Neuronal stem cell (in vitro differentiated cells): ENCODE measurements at regions not wholly inside any gene's neighbourhood (a gene's known extent, or its start where the extent isn't known, plus 50 kb on each side); places are given as distances from the start of the nearest gene placed in this dataset.

Experiments used
- DNase-seq: peaks from one replicate; pipeline ENCODE4 v3.0.0-alpha.2; 2013; ENCODE audit warnings: low spot score
- H2AFZ ChIP-seq: one replicate; pipeline ENCODE4 v1.6.1; 2013; ENCODE audit warnings: mild to moderate bottlenecking, low read length, inconsistent platforms
- H2AK5ac ChIP-seq: 2 replicates; pipeline ENCODE4 v1.6.1; 2013; ENCODE audit warnings: low read depth, mild to moderate bottlenecking, inconsistent platforms, low read length, moderate library complexity, mixed read lengths
- H2BK120ac ChIP-seq: 2 replicates; pipeline ENCODE4 v1.6.1; 2013; ENCODE audit warnings: low read depth, mild to moderate bottlenecking, inconsistent platforms, low read length, moderate library complexity, mixed read lengths
- H2BK12ac ChIP-seq: one replicate; pipeline ENCODE4 v1.6.1; 2013; ENCODE audit warnings: low read length, inconsistent platforms
- H2BK15ac ChIP-seq: 2 replicates; pipeline ENCODE4 v1.6.1; 2013; ENCODE audit warnings: mild to moderate bottlenecking, low read length, inconsistent platforms, mixed read lengths
- H2BK5ac ChIP-seq: one replicate; pipeline ENCODE4 v1.6.1; 2013; ENCODE audit warnings: inconsistent platforms, mild to moderate bottlenecking, low read length, moderate library complexity
- H3K14ac ChIP-seq: one replicate; pipeline ENCODE4 v1.6.1; 2013; ENCODE audit warnings: low read length, inconsistent platforms
- H3K18ac ChIP-seq: 2 replicates; pipeline ENCODE4 v1.6.1; 2013; ENCODE audit warnings: low read length, inconsistent platforms
- H3K23ac ChIP-seq: 2 replicates; pipeline ENCODE4 v1.6.1; 2013; ENCODE audit warnings: low read depth, mild to moderate bottlenecking, mixed read lengths, low read length, inconsistent platforms; ENCODE audit not compliant: poor library complexity
- H3K27ac ChIP-seq: replicated peaks from 3 replicates; pipeline ENCODE4 v1.5.1; 2013; ENCODE audit warnings: low read length, inconsistent platforms
- H3K27me3 ChIP-seq, 3 experiments: 2 replicates each; pipeline ENCODE4 v1.6.1; 2013; ENCODE audit warnings: low read length in 3 of 3, mild to moderate bottlenecking in 2 of 3, inconsistent platforms in 1 of 3, low read depth in 1 of 3, mixed read lengths in 1 of 3, moderate library complexity in 1 of 3; ENCODE audit not compliant: control insufficient read depth in 3 of 3, insufficient read depth in 3 of 3
- H3K36me3 ChIP-seq, 2 donors: replicated peaks in 1 of 2; 2 replicates each; pipeline ENCODE4 v1.6.1; 2013; ENCODE audit warnings: low read length in 2 of 2; ENCODE audit not compliant: control insufficient read depth in 2 of 2, insufficient read depth in 2 of 2
- H3K4ac ChIP-seq: 2 replicates; pipeline ENCODE4 v1.6.1; 2013; ENCODE audit warnings: inconsistent platforms, mild to moderate bottlenecking, low read length, moderate library complexity
- H3K4me1 ChIP-seq, 2 donors: 1 replicate in 1 of 2; 2 replicates in 1 of 2; pipeline ENCODE4 v1.6.1; 2013; ENCODE audit warnings: low read length in 2 of 2, low read depth in 1 of 2; ENCODE audit not compliant: control insufficient read depth in 2 of 2, insufficient read depth in 1 of 2
- H3K4me2 ChIP-seq: one replicate; pipeline ENCODE4 v1.6.1; 2013; ENCODE audit warnings: mild to moderate bottlenecking, low read length, inconsistent platforms; ENCODE audit not compliant: insufficient read depth, poor library complexity, severe bottlenecking
- H3K4me3 ChIP-seq, 2 donors: 2 replicates each; pipeline ENCODE4 v1.5.1; 2013; ENCODE audit warnings: low read length in 2 of 2, mild to moderate bottlenecking in 2 of 2, inconsistent platforms in 1 of 2, moderate library complexity in 1 of 2
- H3K79me1 ChIP-seq: one replicate; pipeline ENCODE4 v1.6.1; 2013; ENCODE audit warnings: low read depth, mild to moderate bottlenecking, inconsistent platforms, low read length, moderate library complexity
- H3K9ac ChIP-seq: one replicate; pipeline ENCODE4 v1.6.1; 2013; ENCODE audit warnings: mild to moderate bottlenecking, low read depth, low read length, inconsistent platforms; ENCODE audit not compliant: poor library complexity
- H3K9me3 ChIP-seq, 2 donors: replicated peaks in 1 of 2; 2 replicates each; pipeline versions ENCODE3 to v1.6.1; 2013; ENCODE audit warnings: low read length in 2 of 2, mild to moderate bottlenecking in 2 of 2, inconsistent platforms in 1 of 2, low read depth in 1 of 2, mixed read lengths in 1 of 2, moderate library complexity in 1 of 2; ENCODE audit not compliant: control insufficient read depth in 2 of 2, insufficient read depth in 1 of 2
- H4K8ac ChIP-seq: one replicate; pipeline ENCODE4 v1.6.1; 2013; ENCODE audit warnings: low read depth, mild to moderate bottlenecking, inconsistent platforms, low read length, moderate library complexity
- H4K91ac ChIP-seq: one replicate; pipeline ENCODE4 v1.6.1; 2013; ENCODE audit warnings: low read length, low read depth, mild to moderate bottlenecking, inconsistent platforms; ENCODE audit not compliant: poor library complexity
- WGBS, 2 donors: extraction: QIAGEN DNeasy Blood & Tissue Kit; methylation state at CpG; one replicate each; pipeline ENCODE4 v1.1.7; 2013; ENCODE audit warnings: missing lambda C conversion rate in 2 of 2, mixed read lengths in 1 of 2; ENCODE audit not compliant: insufficient read length in 2 of 2, insufficient replicate concordance in 1 of 2; ENCODE audit errors: extremely low coverage in 2 of 2; 5-methylcytosine and 5-hydroxymethylcytosine counted together

- Histone ChIP-seq H3K27ac (no peak overlapping the region), H3K4me1 (no peaks in the 10 kb centered on the region), H2AFZ (no peak overlapping the region), H3K4ac (no peak overlapping the region), H2BK5ac (no peak overlapping the region), H3K23ac (no peak overlapping the region), H2BK120ac (no peak overlapping the region), H3K14ac (no peak overlapping the region), H3K18ac (no peak overlapping the region), H3K4me3 (no peak overlapping the region), H3K27me3 (no peaks in the 10 kb centered on the region), H2BK15ac (no peak overlapping the region), H3K9ac (no peak overlapping the region), H4K91ac (no peak overlapping the region), H3K4me2 (no peak overlapping the region), H3K9me3 (no peaks in the 10 kb centered on the region), H3K79me1 (no peaks in the 10 kb centered on the region), H2AK5ac (no peak overlapping the region), H4K8ac (no peak overlapping the region), H2BK12ac (no peak overlapping the region), H3K36me3 (no peaks in the 10 kb centered on the region)
- no peak for DNase-seq
- no CpG with 5 or more reads among the region's 1 CpG for WGBS, 2 donors
These were observed 1147.1 kb downstream of the CNTNAP5 start for GRCh38 chr2:125172181-125172580.

GRCh38 chr2:125175415-125175814 lies 1150.3 kb downstream of the CNTNAP5 start:
- no peak overlapping the region for H3K4ac ChIP-seq
- no peak overlapping the region for H3K14ac ChIP-seq
- no peak overlapping the region for H3K4me2 ChIP-seq
- no peaks in the 10 kb centered on the region for H3K4me1 ChIP-seq
- no peak overlapping the region for H4K91ac ChIP-seq
- H3K9ac ChIP-seq: no peak overlapping the region
- no peak overlapping the region for H2AFZ ChIP-seq
- no peak for DNase-seq
- H3K27ac ChIP-seq: no peak overlapping the region
- no peaks in the 10 kb centered on the region for H3K79me1 ChIP-seq
- H3K9me3 ChIP-seq: no peaks in the 10 kb centered on the region
- H2BK120ac ChIP-seq: no peak overlapping the region
- no peak overlapping the region for H2AK5ac ChIP-seq
- no CpG with 5 or more reads among the region's 1 CpG for WGBS, 2 donors
- H3K23ac ChIP-seq: no peak overlapping the region
- H2BK15ac ChIP-seq: no peak overlapping the region
- no peaks in the 10 kb centered on the region for H3K27me3 ChIP-seq
- H3K4me3 ChIP-seq: no peak overlapping the region
- H3K18ac ChIP-seq: no peak overlapping the region
- no peak overlapping the region for H2BK5ac ChIP-seq
- H4K8ac ChIP-seq: no peak overlapping the region
- no peaks in the 10 kb centered on the region for H3K36me3 ChIP-seq
- no peak overlapping the region for H2BK12ac ChIP-seq

GRCh38 chr2:125185691-125186270 lies 1160.7 kb downstream of the CNTNAP5 start:
- H2AK5ac ChIP-seq: no peak overlapping the region

GRCh38 chr2:125207431-125207830 lies 1182.3 kb downstream of the CNTNAP5 start:
- H4K8ac ChIP-seq: no peak overlapping the region
- WGBS, 2 donors: no CpG with 5 or more reads among the region's 3 CpGs
- no peaks in the 10 kb centered on the region for H3K27me3 ChIP-seq

More at GRCh38 chr2:125185691-125186270, 1160.7 kb downstream of the CNTNAP5 start:
- Histone ChIP-seq H3K9ac (no peak overlapping the region), H3K27ac (no peak overlapping the region), H3K4ac (no peak overlapping the region), H3K27me3 (no peaks in the 10 kb centered on the region), H3K4me1 (no peaks in the 10 kb centered on the region), H3K18ac (no peak overlapping the region), H3K9me3 (no peaks in the 10 kb centered on the region), H4K8ac (no peak overlapping the region), H3K14ac (no peak overlapping the region), H3K4me2 (no peak overlapping the region), H3K79me1 (no peaks in the 10 kb centered on the region), H4K91ac (no peak overlapping the region), H2BK15ac (no peak overlapping the region), H2AFZ (peak overlapping the region; percentile 49), H3K4me3 (no peak overlapping the region), H3K23ac (no peak overlapping the region), H2BK5ac (no peak overlapping the region), H2BK120ac (no peak overlapping the region), H2BK12ac (no peak overlapping the region), H3K36me3 (no peaks in the 10 kb centered on the region)
- DNase-seq: no peak
- no CpG with 5 or more reads among the region's 5 CpGs for WGBS, 2 donors

More at GRCh38 chr2:125207431-125207830, 1182.3 kb downstream of the CNTNAP5 start:
- H2AK5ac ChIP-seq: no peak overlapping the region
- no peaks in the 10 kb centered on the region for H3K79me1 ChIP-seq
- H3K4ac ChIP-seq: no peak overlapping the region
- DNase-seq: no peak
- no peak overlapping the region for H3K4me2 ChIP-seq
- no peak overlapping the region for H2BK12ac ChIP-seq
- H2AFZ ChIP-seq: no peak overlapping the region
- no peak overlapping the region for H2BK120ac ChIP-seq
- H3K9me3 ChIP-seq: no peaks in the 10 kb centered on the region
- no peak overlapping the region for H3K18ac ChIP-seq
- no peak overlapping the region for H3K23ac ChIP-seq
- no peak overlapping the region for H2BK15ac ChIP-seq
- no peak overlapping the region for H2BK5ac ChIP-seq
- H3K4me3 ChIP-seq: no peak overlapping the region
- H4K91ac ChIP-seq: no peak overlapping the region
- H3K9ac ChIP-seq: no peak overlapping the region
- H3K14ac ChIP-seq: no peak overlapping the region
- no peaks in the 10 kb centered on the region for H3K4me1 ChIP-seq
- no peaks in the 10 kb centered on the region for H3K36me3 ChIP-seq
- H3K27ac ChIP-seq: no peak overlapping the region
